ENCODE measurements at regions not wholly inside any gene's neighbourhood (a gene's known extent, or its start where the extent isn't known, plus 50 kb on each side); places are given as distances from the start of the nearest gene placed in this dataset.
A peak's percentile ranks its signal among the peaks of the same experiment; 100 is the strongest.

- DNase-seq: no peak
These were observed 1622.8 kb downstream of the HACE1 start for GRCh38 chr6:103236923-103237322.

- DNase-seq: no peak
These were observed 1628.5 kb downstream of the HACE1 start for GRCh38 chr6:103231181-103231580.

GRCh38 chr6:103215847-103216246 is 1643.9 kb downstream of the HACE1 start:
- DNase-seq: no peak

DNA sequence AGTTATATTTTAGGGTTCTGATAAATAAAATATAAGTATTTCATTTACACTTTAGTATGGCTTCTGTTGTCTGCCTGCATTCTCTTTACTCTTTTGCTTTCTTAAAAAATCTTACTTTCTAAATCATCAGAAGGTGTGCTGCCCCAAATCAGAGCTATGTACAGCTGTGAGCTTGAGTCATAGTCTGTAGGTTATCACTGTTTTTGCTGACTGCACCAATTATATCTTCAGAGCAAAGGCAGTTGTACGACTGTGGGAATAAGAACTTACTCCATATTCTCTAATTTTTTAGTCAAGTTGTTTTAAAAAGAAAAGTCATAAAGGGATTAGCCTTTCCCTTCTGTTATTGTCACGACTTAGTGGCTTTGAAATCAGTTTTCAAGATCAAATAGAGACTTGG is 1649.0 kb downstream of the HACE1 start:
- no peak for DNase-seq

DNA sequence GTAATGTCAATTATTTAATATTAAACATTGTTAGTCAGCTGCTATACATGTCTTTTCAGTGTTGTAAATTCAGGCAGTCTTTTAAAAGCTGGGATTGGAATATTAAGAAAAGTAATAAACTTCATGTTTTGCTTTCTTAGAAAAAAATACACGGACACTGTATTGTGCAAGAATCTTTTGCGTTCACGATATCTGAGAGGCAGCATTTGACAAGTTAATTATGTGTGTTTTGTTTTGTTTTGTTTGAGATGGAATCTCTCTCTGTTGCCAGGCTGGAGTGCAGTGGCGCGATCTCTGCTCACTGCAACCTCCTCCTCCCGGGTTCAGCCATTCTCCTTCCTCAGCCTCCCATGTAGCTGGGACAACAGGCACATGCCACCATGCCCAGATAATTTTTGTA is 1661.3 kb downstream of the HACE1 start:
- no peak for DNase-seq

- DNase-seq: no peak
These were observed 1666.3 kb downstream of the HACE1 start for GRCh38 chr6:103193413-103193812.

DNA sequence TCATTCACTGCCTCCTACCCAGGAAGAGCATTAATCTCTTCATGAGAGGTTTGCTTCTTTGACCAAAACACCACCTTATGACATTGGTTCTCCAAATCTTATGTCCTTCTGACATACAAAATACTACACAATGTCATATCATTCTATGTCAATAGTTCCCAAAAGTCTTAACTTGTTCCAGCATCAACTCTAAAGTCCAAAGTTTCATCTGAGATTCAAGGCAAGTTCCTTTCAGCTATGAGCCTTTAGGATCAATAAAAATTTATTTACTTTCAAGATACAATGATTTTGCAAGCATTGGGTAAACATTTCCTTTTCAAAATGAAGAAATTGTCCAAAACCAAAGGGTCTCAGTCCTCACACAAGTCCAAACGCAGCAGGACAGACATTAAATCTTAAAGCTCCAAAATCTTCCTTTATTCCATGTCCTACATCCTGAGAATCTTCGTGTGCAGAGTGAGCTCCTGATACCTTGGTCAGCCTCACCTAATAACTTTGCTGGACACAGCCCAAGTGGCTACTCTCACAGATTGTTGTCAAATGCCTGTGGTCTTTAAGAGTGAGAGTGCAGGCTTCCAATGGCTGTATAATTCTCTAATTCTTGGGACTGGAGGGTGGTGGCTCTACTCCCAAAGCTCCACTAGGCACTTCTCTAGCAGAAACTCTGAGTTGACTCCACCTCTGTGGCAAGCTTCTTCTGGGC is 1668.2 kb downstream of the HACE1 start:
- no peak for DNase-seq

DNA sequence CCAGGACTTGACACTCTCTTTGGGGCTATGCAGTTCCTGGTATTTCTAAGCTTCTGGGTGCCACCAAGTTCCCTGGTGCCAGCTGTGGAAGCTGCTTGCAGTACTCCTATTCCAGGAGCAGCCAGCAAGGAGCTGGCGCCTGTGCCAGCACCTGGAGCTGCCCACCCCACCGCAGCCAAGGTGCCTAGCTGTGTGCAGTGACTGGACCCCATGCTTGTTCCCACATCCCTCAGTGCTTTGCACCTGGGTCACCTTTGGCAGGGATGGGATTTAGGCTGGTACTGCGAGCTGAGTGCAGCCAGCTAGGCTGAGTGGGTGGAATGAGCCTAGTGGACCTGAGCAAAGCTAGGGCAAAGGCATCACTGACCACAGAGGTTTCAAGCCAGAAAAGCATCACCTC is 1674.9 kb downstream of the HACE1 start:
- no peak for DNase-seq

DNA sequence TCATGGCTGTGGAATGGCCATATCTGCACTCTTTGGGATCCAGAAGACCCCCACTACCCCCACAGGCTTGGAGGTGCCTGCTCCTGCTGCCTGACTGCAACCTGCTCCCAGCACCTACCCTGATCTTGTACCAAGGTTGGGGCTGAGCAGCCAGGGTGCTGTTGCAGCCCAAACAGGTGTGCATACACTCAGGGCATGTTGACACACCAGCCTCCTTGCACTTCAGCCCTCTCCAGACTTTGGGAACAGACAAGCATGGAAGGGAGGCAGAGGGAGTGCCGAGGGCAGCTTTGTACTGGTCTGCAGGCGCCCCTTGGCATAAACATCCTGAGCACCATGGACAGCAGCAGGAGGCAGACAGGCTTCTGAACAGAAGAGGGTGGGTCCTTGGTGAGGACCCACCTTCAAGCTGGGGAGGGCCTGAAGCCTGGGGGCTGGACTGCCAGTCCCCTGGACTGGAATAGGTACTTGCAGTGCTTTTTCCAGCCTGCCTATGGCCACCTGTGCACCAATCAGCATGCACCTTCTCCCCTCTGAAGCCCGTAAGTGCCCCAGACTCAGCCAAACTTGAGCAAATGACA is 1675.8 kb downstream of the HACE1 start:
- no peak for DNase-seq

DNA sequence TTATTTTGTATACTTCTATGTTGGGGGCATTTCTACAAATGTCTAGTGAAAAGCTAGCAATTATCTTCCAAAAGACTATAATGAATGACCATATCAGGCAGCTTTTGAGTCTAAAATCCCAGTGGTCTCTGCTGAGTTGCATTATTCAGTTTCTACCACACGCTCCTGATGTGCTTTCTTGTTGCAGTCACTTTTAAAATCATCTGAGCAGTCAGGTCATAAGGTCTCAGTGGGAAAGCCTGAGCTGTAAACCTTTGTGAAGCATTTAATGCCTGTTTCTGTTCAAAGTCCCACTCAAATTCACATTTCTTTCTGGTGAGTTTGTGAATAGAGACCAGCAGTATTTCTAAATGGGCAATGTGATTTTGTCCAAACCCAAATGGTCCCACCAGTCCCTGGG is 1681.5 kb downstream of the HACE1 start:
- no peak for DNase-seq

DNA sequence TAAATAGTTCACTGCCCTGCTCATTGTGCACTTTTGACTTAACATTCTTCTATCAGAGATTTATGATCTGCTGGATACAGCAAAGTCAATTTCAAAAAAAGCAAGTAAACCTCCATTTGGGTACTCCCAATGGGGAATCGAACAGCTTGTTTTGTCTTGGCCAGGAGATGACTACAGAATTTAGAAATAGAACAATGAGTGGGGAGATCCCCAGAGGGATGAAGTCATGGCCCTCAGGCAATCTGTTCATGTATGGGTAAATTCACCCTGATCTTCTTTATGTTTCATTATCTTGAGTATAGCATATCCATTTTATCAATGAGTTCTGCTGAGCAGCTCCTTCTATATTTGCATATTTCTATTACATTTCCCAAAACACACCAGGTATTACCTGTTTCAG is 1681.9 kb downstream of the HACE1 start:
- DNase-seq: no peak

- no peak for DNase-seq
These were observed 1684.7 kb downstream of the HACE1 start for GRCh38 chr6:103175056-103175455.

DNA sequence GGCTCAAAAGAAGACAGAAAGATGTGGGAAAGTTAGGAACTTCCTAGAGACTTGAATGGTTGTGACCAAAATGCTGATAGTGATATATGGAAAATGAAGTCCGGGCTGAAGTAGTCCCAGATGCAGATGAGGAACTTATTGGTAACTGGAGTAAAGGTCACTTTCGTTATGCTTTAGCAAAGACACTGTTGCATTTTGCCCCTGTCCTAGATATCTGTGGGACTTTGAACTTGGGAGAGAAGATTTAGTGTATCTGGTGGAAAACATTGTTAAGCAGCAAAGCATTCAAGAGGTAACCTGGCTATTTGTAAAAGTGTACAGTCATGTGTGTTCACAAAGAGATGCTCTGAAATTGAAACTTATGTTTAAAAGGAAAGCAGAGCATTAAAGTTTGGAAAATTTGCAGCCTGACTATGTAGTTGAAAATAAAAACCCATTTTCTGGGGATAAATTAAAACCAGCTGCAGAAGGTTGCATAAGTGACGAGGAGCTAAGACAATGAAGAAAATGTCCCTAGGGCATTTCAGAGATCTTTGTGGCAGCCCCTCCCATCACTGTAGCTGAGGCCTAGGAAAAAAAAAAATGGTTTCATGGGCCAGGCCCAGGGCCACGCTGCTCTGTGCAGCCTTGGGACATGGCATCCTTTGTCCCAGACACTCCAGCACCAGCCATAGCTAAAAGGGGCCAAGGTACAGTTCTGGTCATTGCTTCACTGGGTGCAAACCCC is 1692.2 kb downstream of the HACE1 start:
- no peak for DNase-seq

DNA sequence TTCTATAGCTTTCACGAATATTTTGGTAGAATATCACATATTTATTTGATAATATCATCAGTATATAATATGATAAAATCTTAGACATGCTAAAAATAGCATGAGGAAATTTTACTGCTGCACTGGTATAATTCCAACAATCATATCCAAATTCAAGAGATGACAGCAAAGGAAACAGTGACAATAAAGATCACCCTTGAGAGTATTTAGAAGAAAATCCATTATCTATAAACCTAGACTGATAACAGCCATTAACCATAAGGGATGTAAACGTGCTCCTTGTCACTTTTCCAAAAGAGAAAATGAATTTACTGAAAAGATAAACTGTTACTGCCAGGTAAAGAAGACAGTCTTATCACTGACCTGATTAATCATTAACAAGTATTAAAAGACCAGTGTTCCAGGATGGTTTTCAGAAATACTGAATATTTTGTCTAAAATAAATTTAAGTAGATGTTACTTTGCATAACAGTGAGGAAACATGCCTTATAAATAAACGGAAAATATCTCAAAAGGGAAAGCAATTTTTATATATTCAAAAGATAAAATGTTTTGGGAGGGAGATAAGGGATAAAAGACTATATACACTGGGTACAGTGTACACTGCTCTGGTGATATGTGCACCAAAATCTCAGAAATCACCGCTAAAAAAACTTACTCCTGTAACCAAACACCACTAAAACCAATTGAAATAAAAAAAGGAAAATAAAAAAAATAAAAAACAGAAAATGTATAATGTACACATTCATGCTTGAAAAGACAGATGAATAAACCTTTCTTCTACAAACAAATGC is 1704.7 kb downstream of the HACE1 start:
- DNase-seq: no peak

GRCh38 chr6:103153016-103153415 is 1706.7 kb downstream of the HACE1 start:
- no peak for DNase-seq

DNA sequence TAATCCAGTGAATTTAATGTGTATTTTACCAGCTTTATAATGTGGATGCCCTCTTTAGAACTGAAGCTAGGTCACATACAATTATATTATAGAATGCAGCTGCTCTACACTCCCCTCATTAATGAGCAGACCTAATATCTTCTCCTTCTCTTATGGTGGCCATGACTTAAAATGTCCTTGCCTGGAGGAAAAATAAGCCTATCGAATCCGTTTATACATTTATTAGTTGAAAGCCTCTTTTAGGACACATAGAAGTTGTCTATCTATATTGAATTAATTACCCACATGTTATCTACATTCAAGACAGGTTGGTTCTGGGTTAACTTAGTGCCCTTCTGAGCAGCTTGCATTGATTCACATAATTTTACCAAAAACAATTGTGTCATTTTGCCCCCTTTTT is 1716.8 kb downstream of the HACE1 start:
- no peak for DNase-seq

GRCh38 chr6:103140308-103141027 is 1719.3 kb downstream of the HACE1 start:
- no peak for DNase-seq

DNA sequence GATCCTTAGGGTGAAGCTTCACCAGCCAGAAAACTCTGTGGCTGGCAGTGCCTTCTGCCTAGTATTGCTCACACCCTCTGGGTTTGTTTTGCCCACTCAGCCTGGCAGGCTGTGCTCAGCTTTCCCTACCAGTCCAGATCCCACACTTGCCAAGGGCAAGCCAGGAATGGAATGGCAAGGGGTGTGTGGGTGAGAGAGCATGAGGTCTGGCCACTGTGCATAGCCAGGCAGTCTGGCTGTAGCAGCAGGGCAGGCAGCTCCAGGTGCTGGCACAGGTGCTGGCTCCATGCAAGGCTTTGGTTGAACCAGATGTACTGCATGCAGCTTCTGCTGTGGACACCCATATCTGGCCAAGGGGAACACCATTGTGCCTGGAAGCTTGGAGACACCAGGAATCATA is 1720.3 kb downstream of the HACE1 start:
- DNase-seq: no peak

DNA sequence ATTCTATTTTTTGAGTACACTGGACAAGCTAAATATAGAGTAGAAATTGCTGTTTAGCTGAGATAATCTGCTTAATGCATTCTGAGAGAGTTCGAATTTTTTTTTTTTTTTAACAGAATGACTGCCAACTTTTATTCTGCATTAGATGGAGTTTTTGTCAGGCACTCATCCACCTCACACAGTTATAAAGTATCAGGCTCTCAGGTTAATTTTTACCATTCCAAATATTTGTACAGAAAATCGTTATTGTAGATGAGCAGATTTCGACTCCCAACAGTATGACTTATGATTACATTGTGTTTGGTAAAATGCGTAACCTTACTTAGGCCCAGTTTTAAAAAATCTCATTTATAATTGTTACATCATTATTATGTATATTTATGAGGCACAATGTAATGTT is 1731.0 kb downstream of the GRIK2 start:
- DNase-seq: no peak

DNA sequence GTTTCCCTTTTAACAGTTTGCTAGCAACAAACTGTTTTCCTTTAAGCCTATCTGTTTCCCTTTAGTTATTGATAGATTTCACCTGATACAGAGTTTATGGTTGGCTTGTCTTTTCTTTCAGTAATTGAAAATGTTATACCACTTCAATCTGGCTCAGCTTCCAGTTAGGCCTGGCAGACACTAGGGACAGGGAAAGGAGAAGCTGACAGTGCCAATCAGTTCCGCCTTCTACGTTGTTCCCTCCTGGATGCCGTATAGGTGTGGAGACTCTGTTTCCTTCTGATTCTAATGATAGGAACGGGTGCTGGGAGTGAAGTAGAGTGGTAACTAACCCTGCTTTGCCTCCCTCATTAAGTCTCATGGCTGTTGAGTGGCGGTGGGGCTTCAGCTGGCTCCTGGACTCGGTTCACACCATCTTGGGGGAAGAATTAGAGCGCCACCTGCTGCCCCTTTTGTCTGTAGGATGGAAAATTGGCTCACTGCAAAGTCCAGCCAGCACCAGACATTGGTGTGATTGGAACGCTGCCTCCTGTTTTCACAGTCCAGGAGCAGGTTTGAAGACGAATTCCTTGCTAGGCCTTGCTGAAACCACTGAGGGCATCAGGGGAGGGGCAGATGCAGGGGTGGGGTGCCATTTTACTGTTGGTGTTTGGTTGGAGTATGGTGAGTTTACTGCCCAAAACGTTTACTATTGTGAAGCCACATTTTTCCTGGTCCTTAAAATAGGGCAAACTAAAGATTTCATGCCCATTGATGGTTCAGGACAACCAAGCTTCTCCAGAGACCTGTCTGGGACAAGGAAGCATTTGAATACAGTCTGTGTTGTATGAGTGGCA is 1729.5 kb downstream of the GRIK2 start:
- peak; percentile 44 to 53 for DNase-seq

- no peak for DNase-seq
These were observed 1725.5 kb downstream of the GRIK2 start for GRCh38 chr6:103119056-103119455.

GRCh38 chr6:103114582-103114981 is 1721.1 kb downstream of the GRIK2 start:
- no peak for DNase-seq

Data from AML-193 (cell line).